HG02884 (cell line): ENCODE measurements at regions not wholly inside any gene's neighbourhood (a gene's known extent, or its start where the extent isn't known, plus 50 kb on each side); places are given as distances from the start of the nearest gene placed in this dataset.
A peak's percentile ranks its signal among the peaks of the same experiment; 100 is the strongest.
"Not testable (repeated sequence)": the region's sequence is repeated elsewhere in the genome, so short reads cannot be mapped to it uniquely, and the experiment has no call there.

ENCODE experiments used
- ATAC-seq: cut with Tn5 transposase; IDR thresholded peaks from one replicate; pipeline ENCODE4 v1.9.1; 2021; ENCODE audit warnings: mild to moderate bottlenecking, moderate library complexity; ENCODE audit not compliant: unreplicated experiment

DNA sequence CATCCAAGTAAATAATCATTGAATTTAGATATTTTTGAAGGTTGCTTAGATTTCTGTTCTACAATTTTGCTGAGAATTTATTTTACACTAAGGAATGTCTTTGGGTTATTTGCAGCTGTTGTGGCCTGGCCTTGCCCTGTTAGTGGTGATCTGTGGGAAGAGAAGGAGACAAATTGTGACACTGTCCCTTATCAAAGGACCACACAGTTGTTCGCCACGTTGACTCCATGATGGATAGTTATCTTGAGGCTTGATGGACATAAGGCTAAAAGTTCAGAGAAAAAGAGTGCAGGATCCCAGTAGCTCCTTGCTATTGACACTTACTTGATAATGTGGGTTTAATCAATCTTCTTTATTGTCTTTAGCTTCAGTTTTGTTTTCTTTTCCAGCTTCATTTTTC lies 186.6 kb upstream of the MEF2C start:
- ATAC-seq: no peak

DNA sequence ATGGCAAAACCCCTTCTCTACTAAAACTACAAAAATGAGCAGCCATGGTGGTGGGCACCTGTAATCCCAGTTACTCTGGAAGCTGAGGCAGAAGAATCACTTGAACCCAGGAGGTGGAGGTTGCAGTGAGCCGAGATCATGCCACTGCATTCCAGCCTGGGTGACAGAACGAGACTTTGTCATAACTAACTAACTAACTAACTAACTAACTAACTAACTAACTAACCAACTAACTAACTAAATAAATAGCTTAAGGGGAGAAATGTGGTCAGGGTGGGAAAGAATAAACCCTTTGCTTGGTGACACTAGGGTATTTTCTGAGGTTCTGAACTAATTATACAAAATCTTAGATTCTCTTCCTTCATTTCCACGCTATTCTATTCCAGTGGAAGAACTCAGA lies 184.4 kb upstream of the MEF2C start:
- no peak for ATAC-seq

GRCh38 chr5:89065919-89066318 lies 182.9 kb upstream of the MEF2C start:
- ATAC-seq: peak; percentile 95

GRCh38 chr5:89064736-89065135 lies 181.8 kb upstream of the MEF2C start:
- ATAC-seq: no peak

DNA sequence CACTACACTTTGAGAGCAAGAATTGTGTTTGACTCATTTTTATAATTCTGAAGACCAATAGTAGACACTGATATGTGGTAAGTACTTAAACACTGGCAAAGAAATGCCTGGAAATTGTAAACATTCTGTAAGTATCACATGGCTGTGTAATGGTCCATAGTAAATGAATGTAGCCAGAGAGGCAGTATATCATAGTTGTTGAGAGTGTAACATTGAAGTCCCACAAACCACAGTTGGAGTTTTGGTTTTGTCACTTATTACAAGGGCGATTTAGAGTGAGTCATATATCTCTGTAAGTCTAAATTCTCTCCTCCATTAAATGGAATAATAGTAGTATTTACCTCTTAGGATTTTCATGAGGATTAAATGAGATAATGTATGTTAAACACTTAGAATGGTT lies 181.1 kb upstream of the MEF2C start:
- no peak for ATAC-seq

DNA sequence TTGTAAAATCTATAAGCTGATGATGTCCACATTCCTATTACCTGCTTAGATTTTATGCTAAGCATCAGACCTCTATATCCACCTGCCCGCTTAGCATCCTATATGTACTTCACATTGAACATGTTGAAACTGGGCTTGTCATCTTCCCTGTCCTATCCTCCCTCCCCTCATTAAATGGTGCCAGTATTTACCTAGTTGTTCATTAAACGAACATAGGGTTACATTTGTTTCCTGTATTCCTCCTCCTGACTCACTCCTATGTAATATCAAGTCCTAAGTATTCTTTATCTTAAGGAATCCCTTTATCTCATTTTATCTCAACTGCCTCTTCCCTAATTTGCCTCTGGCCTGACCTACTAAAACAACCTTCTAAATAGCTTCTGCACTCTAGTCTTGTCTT lies 177.8 kb upstream of the MEF2C start:
- no peak for ATAC-seq

- ATAC-seq: no peak
Observed at GRCh38 chr5:89059274-89059673, 176.3 kb upstream of the MEF2C start.

DNA sequence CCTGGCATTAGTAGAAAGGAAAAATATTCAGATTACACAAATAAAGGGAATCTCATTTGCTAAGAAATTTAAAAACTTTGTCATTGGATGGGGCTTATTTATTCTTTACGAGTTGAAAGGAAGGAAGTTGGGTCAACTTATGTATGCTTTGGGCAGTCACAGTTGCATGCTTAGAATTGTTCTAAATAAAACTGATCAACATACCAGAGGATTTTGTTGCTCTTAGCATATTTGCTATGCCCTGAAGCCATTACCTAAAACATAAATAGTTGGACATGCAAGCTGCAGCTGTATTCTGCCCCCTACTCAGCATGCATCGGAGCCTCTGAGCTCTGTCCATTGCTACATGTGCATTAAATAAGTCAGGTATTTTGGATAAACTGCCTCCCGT lies 172.7 kb upstream of the MEF2C start:
- no peak for ATAC-seq

DNA sequence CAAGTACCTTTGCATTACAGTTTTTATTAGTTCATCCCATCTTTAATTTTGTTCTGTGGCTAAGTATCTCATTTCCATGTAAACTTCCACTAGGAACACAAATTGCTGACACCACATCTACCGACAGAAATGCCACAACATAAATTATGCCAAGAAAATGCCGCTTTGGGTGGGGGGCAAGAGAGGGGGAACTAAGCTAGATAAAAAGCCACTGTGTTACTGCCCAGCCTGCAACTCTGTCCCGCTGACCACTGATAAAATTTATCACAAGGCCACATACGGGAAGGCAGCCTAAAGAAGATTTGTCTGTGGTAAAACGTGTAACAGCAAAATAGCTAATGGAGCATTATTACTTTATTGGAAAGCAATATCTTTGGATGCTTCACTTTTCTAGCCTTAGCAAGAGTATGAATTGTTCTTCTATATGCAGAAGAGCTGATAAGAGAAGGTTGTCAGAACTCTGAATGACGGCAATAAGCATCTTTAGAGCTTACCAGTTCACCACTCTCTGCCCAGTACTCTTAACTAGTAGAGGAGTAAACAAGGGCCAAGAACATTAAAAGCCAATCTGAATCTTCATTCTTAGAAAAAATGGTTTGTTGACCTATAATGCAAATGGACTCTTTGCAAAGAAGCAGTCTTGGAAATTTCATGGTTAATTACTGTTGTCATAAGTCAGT lies 172.2 kb upstream of the MEF2C start:
- no peak for ATAC-seq

- ATAC-seq: no peak
Observed at GRCh38 chr5:89053547-89053946, 170.6 kb upstream of the MEF2C start.

- ATAC-seq: not testable (repeated sequence)
Observed at GRCh38 chr5:89050062-89050461, 167.1 kb upstream of the MEF2C start.

GRCh38 chr5:89047571-89047970 lies 164.6 kb upstream of the MEF2C start:
- ATAC-seq: no peak

DNA sequence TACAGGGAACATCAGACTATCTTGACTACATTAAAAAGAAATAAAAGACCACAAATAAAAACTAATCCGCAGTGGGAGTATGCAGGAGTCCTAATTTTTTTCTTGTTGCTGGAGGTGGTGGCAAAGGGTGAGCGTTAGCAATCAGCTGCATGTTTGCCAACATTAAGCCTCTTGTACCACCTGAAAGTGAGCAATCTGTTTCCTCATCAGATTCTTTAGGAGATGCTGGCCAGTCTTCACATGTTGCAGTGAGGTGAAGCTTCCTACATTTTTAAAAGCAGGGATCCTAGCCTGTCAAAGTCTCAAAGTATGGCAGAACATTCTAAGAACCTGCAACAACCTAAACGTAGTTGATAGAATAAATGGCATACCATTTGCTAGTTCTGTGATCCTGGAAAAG lies 162.2 kb upstream of the MEF2C start:
- ATAC-seq: no peak

- no peak for ATAC-seq
Observed at GRCh38 chr5:89044674-89045200, 161.8 kb upstream of the MEF2C start.

GRCh38 chr5:89043676-89044075 lies 160.7 kb upstream of the MEF2C start:
- ATAC-seq: peak; percentile 57

DNA sequence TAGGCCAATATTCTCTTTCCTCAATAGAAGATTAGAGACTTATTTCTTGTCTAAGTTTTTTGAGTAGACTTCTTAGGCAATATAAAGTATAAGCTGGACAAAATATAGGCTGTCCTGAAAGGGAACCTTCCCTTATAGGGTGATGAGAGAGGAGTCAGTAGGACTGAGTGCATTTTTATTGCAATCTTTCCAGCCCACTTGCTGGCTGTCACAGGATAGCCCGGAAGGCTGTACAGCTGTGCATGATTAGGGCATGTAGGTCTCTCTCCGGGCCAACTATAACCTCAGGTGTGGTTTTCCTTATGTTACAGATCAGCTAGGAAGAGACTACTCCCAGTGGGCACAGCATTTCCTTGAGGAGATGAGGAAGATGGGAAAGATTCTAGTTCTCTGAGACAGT lies 159.8 kb upstream of the MEF2C start:
- ATAC-seq: no peak

DNA sequence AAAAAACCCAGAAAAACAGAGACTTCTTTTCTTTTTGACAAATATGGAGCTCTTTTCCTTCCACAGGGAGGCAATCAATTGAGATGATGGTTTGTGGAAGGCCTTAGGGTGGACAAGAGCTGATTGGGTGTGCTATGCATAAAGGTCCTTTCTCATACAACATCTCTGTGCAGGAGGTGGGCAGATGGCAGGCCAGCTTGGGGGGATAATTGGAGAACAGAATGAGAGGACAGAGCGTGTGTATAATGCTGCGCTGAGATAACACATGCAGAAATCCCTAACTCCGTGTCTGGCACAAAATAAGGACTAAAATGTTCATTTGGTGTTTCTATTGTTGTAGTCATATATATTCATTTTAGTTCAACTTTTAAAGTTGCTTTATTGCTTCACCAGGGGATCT lies 159.0 kb upstream of the MEF2C start:
- ATAC-seq: no peak

DNA sequence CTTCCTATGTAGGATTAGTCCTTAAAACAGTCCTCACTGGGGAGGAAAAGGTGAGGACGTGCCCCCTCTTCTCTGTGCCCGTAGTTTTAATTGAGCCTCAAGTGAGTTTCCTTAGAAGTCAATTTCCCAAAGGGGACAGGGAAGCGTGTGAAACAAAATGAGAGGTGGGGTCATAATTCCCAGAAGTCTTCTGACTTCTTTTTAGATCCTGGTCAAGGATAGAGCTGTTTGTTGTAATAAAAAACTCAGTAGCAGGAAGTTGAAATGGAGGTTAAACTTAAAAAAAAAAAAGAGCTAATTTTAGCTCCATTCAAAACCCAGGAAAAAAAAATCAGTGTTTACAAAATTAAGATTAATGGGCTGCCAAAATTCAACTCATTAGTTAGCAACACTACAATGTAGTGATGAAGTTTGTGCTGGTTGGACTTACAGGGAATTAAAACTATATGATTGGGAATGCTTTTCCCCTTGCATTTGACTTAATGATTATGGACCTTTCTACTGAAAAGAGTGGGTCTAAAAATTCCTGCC lies 158.3 kb upstream of the MEF2C start:
- ATAC-seq: no peak

DNA sequence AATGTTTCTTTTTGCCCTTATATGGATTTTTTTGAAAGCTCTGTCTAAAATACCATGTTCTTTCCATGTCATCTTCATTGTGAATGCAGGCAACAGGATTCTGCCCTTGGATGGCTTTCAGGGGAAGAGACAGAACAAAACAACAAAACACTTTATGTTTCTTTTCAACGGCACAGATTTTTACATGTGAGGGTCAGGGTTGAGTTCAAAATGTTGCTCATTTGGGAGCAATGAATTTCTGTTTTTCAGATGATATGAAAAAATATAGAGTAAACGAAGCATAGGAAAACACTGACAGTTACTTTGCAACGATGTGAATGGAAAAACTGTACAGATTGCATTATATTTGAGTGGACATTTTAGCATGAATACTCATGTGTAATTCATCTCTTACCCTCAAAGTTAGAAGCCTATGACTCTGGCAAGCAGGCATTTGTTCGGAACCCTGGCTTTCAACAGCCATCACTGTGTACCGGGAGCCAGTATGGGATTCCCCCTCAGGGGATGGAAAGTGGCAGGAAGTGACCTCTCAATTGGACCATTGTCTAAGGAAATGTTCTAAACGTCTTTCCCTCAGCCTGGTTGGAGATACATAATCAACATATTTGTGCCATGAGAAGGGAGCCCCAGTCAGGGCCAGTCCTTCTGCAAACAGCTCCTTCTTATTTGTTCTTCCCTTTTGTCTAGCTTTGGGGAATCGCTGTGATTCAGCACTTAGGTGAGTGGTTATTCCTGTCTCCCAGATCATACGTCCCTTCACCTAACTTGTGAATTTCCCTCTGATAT lies 153.9 kb upstream of the MEF2C start:
- ATAC-seq: no peak

DNA sequence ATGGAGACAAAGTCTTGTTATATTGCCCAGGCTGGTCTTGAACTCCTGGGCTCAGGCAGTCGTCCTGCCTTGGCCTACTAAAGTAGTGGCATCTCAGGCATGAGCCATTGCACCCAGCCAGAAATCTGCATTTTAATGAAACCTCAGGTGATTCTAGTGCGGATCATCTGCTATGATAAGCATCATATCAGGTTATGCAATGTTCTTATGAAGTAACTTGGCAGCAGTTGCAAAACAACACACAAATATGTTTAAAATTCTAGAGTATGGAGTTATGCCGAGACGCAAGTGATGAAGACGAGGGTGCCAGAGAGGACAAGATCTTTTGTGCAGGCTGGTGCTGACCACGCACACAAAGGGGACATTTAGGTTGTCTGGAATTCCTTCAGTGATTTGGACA lies 153.2 kb upstream of the MEF2C start:
- ATAC-seq: no peak

DNA sequence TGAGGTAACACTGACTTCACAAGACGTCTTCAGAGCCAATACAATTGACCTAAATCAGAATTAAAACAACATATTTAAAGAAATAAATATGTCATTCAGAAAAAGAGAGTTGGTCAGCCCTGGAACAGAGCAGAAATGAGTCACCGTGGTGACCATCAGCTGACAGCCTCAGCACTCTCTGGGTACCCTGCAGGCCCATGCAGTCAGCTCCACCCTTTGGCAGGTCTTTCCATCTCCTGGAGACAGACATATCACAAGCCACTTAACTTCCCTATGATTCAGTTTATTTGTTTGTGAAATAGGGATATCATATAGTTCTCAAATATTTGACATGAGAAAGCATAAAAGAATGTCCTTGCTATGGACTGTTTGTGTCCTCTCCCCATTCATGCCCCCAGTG lies 151.6 kb upstream of the MEF2C start:
- ATAC-seq: peak; percentile 48

GRCh38 chr5:89030798-89031197 lies 147.8 kb upstream of the MEF2C start:
- ATAC-seq: no peak
